ENCODE measurements at regions not wholly inside any gene's neighbourhood (a gene's known extent, or its start where the extent isn't known, plus 50 kb on each side); places are given as distances from the start of the nearest gene placed in this dataset.

DNA sequence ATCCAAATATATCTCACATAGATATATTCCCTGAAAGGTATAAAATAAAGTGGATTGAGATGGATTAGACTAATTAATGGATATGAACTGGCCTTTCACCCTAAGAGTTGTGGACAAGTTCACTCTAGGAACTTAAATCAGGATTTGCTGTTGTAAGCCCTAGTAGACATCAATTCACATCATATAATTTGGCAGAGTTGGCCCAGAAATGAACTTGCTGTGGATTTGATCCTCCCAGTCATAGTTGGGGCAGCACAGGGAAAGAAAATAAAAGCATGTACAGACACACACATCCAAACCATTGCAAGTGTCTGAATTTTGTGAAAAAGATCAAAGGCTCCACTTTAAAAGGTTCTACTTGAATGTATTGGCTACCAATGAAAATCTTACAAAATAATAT lies 734.7 kb upstream of the NR2F2 start:
- no peak for DNase-seq

DNA sequence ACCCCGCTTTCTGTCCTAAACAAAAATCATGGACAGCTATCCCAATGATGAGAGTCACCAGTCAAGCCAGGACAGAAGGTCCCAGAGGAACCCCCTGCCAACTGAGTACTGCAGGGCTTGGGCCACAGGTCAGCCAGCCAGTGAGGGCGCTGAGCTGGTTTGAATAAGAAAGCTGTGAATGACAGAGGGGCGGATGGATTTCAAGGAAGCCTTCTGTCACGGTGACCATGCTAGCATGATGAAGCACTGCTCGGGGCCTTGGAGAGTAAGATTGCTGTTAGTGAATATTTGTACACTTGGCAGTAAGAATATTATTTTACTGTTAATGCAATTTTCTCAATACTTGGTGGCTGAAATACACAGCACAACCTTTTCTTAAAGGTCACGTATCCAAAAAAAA lies 734.0 kb upstream of the NR2F2 start:
- DNase-seq = no peak

- DNase-seq = no peak
Observed at GRCh38 chr15:95598251-95598855, 732.1 kb upstream of the NR2F2 start.

- DNase-seq = no peak
Observed at GRCh38 chr15:95600367-95600766, 730.1 kb upstream of the NR2F2 start.

GRCh38 chr15:95600884-95601283 lies 729.6 kb upstream of the NR2F2 start:
- no peak for DNase-seq

GRCh38 chr15:95601525-95601924 lies 729.0 kb upstream of the NR2F2 start:
- no peak for DNase-seq

- no peak for DNase-seq
Observed at GRCh38 chr15:95603802-95604201, 726.7 kb upstream of the NR2F2 start.

DNA sequence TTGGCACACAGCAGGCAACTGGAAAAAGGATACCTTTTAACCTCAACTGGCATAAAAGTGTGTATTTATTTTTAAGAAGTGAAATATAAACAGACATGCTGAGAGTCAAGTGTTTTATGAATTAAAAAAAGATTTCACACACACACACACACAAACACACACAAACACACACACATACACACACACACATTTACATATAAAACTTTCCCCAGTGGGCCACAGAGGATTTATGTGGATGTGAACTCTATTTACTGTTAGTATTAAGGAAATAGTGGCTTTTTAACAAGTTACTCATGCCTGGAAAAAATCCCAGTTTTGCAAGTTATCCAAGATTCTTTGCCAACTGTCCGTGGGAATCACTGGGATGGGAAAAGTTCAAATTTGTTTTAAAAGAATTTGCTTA lies 725.9 kb upstream of the NR2F2 start:
- no peak for DNase-seq

- DNase-seq = no peak
Observed at GRCh38 chr15:95605098-95605497, 725.4 kb upstream of the NR2F2 start.

- DNase-seq = no peak
Observed at GRCh38 chr15:95606551-95606950, 723.9 kb upstream of the NR2F2 start.

- DNase-seq = no peak
Observed at GRCh38 chr15:95608371-95608770, 722.1 kb upstream of the NR2F2 start.

DNA sequence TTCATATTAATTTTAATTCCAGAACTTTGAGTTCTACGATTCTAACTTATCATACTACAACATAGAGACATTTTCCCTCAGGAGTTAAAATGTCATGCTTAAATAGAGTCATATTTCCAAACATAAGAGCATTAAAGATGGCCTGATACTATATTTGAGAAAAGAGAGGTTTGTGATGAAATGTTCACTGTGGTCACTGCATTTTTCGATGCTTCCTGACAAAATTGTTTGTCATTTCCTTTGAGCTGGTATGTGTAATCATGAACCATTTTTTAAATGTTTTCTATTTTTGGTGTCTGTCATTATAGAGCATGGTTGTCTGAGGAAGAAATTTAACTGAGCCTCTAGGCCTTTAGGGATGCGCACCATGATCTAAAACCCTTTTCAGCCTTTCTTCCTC lies 721.4 kb upstream of the NR2F2 start:
- DNase-seq = no peak

DNA sequence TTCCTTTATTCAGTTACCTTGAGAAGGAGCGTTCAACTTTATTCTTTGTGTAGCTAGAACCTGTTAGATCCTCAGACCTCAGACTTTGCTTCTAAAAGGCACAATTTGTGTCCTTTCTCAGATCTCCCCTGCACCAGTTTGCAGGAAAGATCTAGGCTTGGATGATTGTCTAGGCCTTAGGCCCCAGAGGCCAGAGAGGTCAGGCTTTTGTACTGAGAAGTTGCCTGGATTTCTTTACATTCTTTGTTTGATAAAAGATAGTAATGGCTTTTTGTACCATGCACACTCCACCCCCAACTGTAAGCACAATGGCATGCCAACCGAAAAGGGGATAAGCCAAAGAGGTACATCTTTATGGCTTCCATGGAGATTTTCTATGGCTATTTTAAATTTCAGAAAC lies 719.6 kb upstream of the NR2F2 start:
- no peak for DNase-seq

GRCh38 chr15:95615436-95615835 lies 715.1 kb upstream of the NR2F2 start:
- DNase-seq = no peak

- no peak for DNase-seq
Observed at GRCh38 chr15:95616306-95616705, 714.2 kb upstream of the NR2F2 start.

GRCh38 chr15:95620934-95621579 lies 709.4 kb upstream of the NR2F2 start:
- DNase-seq = no peak

- DNase-seq = no peak
Observed at GRCh38 chr15:95622843-95623242, 707.7 kb upstream of the NR2F2 start.

DNA sequence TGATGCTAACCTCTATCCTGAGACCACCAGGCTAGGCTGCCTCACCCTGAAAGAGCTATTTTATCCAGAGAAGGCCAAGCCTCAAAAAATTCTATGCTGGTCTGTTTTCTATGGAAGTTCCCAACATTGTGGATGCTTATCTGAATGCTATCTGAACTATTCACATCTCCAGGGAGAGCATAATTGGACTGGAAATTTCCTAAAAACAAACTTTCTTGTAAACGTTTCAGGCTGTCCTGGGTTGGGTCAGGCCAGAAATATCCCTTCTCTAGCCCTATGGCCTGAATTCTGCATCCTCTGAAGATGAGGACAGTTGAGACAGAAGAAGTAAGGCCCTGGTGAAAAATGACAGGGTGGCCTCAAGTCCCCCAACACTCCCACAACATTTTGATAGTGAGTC lies 706.4 kb upstream of the NR2F2 start:
- no peak for DNase-seq

DNA sequence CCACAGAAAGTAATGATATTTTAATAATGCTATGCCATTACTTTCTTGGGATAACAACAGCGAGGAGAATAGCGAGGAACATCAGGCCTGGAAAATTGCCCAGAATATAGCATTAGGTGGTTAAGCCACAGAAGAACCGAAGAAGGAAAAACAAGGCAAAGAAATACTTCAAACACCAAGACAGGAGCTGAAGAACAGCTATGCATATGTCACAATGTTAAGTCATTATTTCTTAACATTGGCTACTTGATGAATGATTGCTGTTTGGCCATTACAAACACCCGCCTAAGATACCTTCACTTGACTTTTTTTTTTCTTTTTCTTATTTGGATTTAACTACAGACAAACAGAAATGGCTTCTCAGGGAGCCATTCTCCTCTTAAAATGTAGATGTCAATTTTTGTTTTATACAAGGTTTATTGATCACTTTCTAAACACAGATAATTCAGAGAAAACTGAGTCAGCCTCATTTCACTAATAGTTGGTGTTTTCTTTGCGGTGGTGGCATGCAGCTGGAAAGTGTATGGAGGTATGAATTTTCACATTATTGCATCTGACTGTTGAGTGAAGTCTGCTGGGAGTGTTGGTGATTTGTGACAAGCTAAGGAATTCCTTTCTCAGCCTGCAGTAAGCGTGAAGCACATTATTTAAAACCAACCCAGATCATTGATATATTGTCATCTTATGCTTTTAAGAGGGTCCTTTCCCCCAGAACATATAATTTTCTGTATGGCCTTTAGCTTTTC lies 705.7 kb upstream of the NR2F2 start:
- no peak for DNase-seq

- DNase-seq = no peak
Observed at GRCh38 chr15:95626501-95627361, 703.8 kb upstream of the NR2F2 start.

- DNase-seq = no peak
Observed at GRCh38 chr15:95629503-95630168, 700.9 kb upstream of the NR2F2 start.

DNA sequence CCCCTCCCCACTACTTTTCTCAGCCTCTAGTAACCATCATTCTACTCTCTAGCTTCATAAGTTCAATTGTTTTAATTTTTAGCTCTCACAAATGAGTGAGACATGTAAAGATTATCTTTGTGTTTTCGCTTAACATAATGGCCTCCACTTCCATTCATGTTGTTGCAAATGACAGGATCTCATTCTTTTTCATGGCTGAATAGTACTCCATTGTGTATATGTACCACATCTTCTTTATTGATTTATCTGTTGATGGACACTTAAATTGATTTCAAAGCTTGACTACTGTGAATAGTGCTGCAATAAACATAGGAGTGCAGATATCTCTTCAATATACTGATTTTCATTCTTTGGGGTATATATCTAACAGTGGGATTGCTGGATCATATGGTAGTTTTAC lies 699.8 kb upstream of the NR2F2 start:
- DNase-seq = no peak

DNA sequence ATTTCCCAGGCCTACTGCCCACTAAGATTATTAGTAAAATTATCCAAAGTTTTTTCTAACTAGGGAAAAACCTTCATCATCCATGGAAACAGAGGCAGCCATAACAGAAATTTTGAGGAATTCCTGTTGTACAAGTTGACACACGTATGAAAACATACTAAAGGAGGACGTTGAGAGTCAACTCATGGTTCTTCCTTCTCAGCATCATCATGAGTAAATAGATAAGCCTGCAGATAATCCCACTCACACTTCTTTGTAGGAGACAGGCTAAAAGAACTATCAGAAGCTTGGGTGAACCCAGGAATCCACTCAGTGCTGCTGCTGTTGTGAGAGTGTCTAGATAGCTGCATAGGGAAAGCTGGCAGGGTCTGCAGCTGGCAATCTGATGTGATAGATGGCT lies 694.8 kb upstream of the NR2F2 start:
- no peak for DNase-seq
